Midbrain (tissue), 1 donor: ENCODE measurements at regions not wholly inside any gene's neighbourhood (a gene's known extent, or its start where the extent isn't known, plus 50 kb on each side); places are given as distances from the start of the nearest gene placed in this dataset.
"Not testable (repeated sequence)": the region's sequence is repeated elsewhere in the genome, so short reads cannot be mapped to it uniquely, and the experiment has no call there.

ENCODE experiments used
- DNase-seq: peaks from one replicate; lab custom pipeline; 2025; lab: John Stamatoyannopoulos, UW

GRCh38 chr10:45118929-45119328 lies 118.2 kb downstream of the ZNF22 start:
- DNase-seq = no peak

DNA sequence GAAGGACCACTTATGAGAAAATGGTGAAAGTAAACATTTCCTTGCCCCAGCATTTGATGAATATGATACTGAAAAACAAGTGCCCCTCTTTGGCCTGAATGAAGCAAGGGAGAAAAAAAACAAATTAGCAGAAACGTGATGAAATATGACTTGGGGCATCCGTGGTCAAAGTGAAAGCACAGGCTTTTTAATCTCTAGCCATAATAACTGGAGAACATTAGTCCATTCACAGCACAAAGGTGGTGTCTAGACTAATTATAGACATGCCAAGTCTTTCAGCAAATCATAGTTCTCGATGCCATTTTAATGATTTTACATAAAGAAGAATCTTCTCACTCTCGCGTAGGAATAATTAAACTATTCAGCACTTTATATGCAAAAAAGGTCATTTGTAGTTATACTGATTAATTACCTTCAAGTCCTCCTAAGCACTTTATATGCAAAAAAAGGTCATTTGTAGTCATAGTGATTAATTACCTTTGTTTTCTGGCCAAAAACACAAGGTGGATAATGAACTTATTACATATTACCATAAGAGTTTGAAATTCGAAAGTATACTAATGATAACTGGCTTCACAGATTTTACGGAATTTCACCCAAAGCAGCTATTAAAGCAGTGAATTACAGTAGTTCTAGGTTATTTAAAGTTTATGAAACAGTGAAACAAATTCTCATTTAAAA lies 121.6 kb downstream of the ZNF22 start:
- not testable (repeated sequence) for DNase-seq

- no peak for DNase-seq
These were observed 134.9 kb downstream of the ZNF22 start for GRCh38 chr10:45135443-45136198.

DNA sequence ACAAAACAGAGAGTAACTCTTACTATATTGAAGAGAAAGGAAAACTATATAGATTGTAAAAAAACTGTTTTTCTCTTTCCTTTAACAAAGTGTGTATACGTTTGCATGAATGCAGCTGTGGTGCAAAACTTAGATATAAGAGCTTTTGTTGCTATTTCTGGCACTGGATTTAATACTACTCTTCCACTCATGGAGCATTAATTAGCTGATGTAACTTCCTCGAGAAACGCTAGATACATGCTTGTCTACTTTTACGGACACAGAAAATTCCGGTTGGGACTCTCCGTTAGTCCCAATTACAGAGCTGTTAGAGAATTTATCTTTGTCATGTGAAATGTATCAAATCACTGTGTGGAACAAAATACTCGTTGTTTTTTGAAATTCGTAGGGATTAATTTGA lies 135.5 kb downstream of the ZNF22 start:
- no peak for DNase-seq

GRCh38 chr10:45144326-45145070 lies 143.8 kb downstream of the ZNF22 start:
- DNase-seq = no peak

GRCh38 chr10:45145143-45145542 lies 144.4 kb downstream of the ZNF22 start:
- not testable (repeated sequence) for DNase-seq

DNA sequence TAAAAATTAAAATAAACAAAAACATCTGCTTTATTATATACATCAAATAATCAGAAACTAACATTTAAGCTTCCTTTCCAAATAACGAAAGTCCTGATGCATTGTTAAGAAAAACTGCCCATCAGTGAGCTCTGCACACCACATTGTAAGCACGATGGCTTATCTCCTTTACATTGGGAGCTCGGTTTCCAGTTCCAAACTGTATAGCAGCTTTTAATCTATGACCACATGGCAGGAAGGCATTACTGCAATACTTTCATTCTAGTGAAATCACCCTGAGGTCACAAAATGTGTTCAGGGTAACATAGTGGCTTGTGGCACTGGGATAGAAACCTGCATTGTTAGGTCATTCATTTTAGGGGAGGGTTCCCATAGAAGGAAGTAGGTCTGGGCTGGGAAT lies 146.3 kb downstream of the ZNF22 start:
- DNase-seq = no peak

GRCh38 chr10:45150997-45151396 lies 150.3 kb downstream of the ZNF22 start:
- no peak for DNase-seq

DNA sequence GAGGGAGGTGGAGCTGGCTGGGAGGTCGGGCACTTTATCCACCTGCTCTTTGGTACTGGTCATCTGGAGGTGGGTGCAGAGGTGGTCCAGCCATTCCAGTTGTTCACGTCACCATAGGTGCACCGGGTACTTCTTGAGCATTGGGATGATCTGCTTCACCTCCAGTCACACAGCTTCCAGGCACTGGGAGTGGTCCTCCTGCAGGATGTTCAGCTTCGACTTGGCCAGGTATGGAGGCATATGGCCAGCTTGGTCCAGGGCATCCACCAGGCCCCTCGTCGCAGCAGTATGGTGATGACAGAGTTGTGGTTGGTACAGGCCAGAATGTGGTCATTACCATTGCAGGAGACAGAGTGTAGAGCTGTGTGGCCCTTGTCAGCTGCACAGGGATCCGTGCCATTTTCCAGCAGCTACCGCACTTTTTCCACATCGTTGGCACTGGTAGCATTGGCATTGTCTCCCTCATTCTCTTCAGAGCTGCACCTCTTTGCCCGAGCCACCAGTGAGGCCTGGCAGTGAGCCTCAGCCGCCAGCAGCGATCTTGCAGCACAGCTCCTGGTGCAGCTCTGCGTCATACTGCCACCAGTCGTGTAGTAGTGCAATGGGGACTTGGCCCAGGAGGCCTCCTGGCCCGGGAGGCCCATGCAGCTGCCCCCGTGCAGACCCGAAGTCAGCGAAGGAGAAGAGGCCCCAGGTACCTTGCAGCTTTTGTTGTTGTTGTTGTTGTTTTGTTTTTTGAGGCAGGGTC lies 150.9 kb downstream of the ZNF22 start:
- DNase-seq = no peak

DNA sequence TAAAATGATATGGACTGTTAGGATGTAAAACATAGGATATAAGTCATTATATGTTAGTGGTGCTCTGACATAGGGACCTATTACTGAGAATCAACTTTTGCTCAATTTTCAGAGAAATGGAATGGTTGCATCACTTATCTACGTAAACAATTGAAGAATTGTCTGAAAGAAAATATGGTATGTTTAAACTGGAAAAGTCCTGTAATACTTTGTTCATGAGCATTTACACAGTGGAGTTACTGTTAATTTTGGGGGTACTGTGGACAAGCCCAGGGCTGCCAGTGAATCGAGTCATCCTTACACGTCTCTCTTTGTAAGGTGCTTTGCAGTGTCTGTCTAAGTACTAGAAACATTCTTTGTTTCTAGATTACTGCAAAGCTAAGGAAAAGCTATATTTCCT lies 152.0 kb downstream of the ZNF22 start:
- no peak for DNase-seq

DNA sequence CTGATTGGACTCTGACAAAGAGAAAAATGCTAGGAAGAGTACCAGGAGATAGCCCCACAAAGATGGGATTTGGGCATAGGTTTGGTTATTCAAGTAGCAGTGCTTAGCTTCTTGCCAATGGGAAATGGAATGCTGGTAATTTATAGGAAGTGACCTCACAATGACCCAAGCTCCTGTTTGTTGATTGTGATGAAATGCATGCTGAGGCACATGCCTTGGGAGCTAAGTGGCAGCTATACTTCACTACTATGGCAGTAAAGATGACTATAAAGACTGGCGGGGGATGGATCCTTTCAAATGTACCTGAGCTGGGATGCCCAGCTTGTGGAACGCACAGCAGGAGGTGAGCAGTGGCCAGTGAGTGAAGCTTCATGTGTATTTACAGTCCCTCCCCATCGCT lies 153.8 kb downstream of the ZNF22 start:
- DNase-seq = no peak

DNA sequence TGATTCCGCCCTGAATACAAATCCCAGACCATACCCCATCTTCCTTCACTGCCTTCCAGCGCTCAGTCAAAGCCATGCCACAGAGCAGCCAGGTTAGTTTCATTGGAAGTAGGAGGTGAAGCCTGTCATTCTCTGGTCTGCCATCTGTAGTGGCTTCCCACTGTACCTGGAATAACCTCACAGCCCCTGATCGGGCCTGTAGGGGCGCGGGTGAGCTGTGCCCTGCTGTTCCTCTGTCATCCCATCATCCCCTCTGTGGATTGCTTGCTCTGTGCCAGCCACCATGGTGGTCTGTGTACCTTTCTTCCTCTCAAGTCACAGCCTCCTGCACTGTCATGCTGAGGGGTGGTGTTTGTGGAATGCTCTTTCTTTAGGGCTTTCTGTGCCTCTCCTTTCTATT lies 155.1 kb downstream of the ZNF22 start:
- DNase-seq = no peak

GRCh38 chr10:45160271-45160670 lies 155.1 kb downstream of the OR13A1 start:
- DNase-seq = no peak

DNA sequence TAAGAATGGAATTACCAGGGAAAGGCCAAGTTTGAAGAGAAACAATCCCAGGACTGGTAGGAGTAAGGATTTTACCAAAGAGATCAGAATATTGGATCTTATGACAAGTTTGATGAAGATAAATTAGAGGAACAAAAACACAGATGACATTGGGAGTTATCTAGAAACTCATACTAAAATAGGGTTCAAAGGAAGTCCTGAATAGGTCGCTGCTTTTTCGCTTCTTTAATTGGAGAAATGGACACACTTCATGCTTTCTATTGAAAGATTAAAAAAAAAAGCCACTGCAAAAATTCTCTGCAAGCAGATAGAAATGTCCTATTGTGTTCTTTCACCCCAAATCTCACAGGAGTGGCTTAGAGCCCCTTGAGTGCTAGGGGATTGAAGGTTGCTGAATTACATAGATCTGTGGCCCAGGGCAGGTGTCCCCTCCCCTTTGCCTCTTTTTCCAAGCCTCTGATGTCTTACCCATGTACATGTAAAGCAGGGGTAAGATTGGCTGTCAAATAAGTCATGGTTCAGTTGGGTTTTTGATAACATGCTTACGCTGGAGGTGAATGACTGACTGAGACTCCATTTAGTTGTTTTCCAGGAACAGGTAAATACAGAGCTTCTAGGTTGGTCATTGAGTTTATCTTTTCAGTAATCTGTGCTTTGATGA lies 152.0 kb downstream of the OR13A1 start:
- DNase-seq = no peak

- DNase-seq = not testable (repeated sequence)
These were observed 139.8 kb downstream of the OR13A1 start for GRCh38 chr10:45175520-45176118.

- no peak for DNase-seq
These were observed 135.7 kb downstream of the OR13A1 start for GRCh38 chr10:45179691-45180090.

- no peak for DNase-seq
These were observed 134.9 kb downstream of the OR13A1 start for GRCh38 chr10:45180507-45180906.

DNA sequence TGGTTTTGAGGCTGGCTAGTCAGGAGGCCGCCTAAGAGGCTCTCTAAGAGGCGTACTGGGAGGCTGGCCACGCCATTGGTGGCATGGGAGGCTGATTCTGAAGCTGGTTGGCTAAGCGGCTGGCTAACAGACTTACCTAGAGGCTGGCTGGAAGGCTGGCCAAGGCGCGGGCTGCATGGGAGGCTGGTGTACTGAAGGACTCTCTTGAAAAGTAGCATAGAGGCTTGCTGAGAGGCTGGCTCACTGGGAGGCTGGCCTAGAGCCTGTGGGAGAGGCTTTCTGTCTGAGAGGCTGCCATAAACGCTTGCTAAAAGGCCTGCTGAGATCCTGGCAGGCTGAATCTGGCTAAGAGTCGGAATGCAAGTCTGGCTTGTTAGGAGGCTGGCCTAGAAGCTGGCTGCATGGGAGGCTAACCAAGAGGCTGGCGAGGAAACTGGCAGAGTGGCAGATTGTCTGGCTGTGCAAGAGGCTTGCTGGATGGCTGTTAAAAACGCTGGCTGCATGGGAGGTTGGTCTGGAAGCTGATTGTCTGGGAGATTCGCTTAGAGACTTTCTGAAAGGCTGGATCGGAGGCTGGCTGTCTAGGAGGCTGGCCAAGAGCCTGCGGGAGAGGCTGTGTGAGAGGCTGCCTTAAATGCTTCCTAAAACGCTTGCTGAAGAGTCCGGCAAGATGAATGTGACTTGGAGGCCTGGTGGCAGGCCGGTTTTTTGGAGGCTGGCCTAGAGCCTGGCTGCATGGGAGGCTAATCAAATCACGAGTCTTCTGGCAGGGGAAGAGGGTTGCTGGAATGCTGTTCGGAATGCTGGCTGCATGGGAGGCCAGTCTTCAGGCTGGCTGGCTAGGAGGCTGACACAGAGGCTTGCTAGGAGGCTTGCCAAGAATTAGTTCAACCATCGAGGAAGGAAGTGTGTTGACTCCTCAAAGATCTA lies 134.2 kb downstream of the OR13A1 start:
- DNase-seq = no peak

GRCh38 chr10:45183174-45183573 lies 132.2 kb downstream of the OR13A1 start:
- no peak for DNase-seq

DNA sequence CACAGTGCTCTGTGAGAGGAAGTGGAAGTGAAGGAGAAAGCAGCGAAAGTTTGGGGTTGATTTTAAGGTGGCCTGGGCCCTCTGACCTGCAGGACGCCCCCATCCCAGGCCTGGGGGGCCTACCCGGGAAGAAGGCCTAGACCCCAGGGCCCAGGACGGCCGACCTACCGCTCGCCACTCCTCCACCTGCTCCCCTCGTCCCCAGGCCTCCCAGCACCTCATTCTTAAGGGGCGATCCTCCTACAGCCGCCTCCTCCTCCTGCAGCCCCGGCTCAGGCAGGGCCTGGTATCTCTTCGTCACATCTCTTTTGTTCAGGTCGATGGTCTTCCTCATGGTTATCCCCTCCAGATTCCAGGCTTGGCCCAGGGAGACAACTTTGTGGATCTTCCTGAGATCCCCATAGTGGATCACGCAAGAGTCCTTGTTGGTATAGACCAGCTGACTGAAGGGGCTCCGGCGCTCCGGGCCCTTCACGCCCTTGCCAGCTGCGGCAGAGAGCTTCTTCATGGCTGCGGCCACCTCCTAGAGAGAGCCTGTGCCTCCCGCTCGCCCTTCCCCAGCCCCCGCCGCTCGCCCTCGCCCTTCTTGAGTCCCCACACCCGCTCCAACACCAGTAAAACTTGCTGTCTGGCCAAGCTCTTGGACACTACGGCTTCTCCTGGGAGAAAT lies 117.5 kb downstream of the OR13A1 start:
- DNase-seq = no peak
